ENCODE measurements at regions not wholly inside any gene's neighbourhood (a gene's known extent, or its start where the extent isn't known, plus 50 kb on each side); places are given as distances from the start of the nearest gene placed in this dataset.
"Not testable (repeated sequence)": the region's sequence is repeated elsewhere in the genome, so short reads cannot be mapped to it uniquely, and the experiment has no call there.

DNA sequence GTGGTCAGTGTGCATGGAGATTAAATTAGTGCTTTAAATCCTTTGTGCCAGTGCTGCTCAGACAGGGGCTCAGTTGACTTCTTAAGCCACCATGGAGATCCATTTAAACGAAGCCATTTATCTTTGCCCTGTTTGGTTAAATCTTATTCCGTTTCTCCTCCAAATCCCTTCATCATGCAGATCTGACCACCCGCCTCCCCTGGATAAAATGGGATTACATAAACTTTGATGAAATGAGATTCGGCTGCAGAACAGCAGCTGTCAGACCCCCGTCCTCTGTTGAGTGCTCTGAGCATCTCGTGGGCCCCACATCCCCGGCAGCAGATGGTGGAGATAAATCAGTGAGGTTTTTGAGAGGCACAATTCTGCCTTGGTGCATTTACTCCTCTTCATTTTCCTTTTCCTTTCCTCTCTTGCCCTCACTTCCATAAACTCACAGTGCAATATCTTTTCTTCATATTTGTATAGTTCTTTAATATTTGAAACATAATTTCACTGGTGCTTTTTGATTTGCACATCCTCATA, 84.4 kb upstream of the TWIST2 start:
- ATAC-seq = no peak

DNA sequence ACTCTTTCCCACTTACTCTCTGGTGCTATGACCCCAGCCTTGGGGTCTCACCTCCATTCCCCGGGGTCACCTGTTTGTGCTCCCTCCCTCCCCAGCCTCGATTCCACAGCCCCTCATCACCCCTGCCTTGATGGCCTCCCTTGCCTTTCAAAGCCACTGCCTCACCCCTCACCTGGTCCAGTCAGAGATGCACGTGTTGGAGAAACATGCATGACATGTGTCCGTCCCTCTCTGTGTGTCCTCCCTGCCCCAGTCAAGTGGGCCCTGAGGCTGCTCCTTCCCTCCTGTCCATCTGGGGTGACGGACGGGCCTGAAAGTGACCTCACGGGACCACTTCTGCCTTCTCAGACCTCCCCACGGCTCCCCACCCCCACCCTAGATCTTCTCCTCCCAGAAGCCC, 82.3 kb upstream of the TWIST2 start:
- ATAC-seq = no peak

DNA sequence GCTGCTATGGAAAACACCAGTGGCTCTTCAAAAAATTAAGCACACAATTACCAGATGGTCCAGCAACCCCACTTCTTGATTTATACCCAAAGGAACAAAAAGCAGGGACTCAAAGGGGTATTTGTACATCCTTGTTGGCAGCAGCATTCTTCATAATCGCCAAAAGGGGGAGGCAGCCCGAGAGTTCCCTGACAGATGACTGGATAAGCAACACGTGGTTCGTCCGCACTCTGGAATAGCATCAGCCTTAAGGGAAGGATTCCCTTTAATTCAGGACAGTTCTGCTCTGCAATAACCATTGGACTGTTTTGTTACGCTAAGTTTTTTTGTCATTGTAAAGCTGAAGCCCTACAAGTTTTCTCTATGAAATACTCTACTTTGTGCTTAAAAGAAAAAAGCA, 76.7 kb upstream of the TWIST2 start:
- no peak for ATAC-seq

DNA sequence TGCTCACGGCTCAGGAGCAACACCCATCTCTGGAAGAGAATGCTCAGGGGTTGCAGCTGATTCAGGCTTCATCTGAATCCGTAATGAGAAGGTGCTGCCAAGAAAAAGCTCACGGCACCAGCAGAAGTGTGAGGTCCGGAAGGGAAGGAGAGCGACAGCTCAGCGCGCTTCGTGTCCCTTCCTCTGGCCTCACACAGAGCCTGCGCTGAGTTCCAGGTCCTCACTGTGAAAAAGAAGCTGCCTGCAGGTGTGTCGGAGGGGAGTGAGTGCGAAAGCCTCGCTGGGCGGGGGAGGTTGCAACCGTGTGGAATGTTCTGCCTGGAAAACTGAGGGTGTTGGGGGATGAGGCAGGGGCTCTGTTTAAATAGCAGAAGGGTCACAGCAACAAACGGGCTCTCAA, 76.2 kb upstream of the TWIST2 start:
- no peak for ATAC-seq

DNA sequence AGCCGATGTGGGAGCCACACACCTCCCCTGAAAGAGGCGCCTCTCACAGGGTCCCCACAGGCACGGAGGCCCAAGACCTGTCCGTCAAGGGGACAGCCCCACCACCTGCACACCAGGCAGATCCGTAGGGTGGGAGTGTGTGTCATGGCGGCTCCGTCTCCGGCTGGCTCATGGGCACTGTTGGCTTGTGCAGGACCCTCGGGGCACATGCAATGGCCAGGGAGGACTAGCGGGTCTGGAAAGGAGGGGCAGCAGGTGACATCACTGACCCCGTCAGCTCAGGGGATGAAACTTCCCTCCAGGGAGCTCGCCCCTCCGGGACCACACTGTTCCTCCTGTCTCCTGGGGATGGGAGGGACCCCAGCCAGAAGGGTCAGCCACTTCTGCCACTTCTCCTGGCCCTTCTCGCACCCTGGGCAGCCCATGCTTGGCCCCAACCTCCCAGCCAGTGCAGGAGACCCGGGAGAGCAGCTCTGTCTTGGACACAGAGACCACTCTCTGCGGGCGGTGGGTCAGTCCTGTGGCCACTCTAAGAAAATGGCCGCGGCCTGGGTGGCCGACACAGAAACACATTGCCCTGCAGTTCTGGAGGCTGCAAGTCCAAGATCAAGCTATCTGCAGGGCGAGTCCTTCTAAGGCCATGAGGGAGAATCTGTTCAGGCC, 75.1 kb upstream of the TWIST2 start:
- no peak for ATAC-seq

DNA sequence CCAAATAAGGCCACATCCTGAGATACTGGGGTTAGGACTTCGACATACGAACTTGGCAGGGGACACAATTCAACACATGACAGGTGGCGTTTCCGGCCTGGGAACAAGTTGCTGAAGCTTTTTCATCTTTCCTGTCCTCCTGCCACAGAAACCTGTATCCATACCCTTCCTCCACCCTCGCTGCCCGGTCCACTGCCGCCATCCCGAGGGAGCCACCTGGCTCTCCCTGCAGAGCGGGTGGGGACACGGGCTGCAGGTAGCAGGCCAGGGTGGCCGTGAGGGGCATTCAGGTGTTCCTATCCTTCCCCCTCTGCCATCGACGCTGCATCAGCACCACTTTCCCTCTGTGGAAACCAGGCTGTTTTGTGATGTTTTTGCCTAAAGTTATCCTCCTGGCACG, 74.4 kb upstream of the TWIST2 start:
- ATAC-seq = no peak

DNA sequence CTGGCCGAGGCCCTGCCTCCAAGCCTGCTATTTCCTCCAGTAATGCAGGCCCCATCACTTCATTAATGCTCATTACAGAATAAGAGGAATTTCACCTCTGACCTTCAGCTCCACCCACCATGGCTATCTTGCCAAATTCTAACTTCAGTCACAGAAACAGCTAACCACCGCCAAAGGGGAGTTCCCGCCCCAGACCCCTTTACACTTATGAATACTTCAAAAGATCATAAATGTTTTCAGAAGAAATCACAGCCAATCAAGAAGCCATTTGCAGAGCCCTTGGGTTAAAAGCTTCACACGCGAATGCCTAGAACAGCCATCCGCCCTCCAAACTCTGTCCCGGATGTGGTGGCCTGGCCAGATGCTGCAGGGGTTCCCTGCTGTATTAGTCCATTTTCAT, 73.8 kb upstream of the TWIST2 start:
- no peak for ATAC-seq

DNA sequence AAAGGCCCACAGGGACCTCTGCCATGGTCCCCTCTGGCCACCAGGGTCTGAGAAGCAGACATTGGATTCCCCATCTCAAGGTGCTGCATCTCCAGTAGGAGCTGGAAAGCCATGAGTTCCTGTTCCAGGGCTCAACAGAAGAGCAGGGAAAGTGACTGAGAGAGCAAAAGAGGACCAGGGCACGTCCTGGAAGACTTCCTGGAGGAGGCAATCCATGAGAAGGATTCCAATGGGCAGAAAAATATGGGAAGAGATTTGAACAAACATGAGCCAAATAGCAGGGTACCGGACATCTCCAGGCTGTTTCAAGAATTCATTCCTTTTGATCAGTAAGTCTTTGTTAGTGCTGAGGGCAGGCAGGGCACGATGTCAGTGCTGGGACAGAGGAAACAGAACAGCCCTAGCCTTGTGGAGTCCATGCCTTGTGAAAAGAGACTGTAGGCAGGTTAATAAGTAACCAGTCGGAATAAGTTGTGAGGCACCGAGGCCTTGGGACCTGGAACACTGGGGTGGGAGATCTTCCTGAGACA, 72.8 kb upstream of the TWIST2 start:
- ATAC-seq = no peak

DNA sequence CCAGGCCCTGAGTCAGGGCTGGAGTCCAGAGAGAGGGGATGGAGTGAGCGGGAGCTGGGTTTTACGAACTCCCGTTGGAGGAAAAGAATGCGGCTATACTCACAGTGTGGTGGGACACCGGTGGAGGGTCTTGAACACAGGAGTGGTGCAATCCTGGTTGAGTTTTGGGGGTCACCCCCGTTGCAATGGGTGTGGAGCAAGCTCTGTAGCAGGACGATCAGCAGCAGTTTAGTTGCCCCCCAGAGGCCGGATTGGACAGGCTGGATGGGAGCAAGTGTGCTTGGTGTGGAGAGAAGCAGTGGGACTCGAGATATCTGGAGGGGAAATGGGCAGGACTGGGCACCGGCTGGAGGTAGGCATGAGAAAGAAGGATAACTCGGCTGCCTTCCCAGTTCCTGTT, 72.3 kb upstream of the TWIST2 start:
- no peak for ATAC-seq

DNA sequence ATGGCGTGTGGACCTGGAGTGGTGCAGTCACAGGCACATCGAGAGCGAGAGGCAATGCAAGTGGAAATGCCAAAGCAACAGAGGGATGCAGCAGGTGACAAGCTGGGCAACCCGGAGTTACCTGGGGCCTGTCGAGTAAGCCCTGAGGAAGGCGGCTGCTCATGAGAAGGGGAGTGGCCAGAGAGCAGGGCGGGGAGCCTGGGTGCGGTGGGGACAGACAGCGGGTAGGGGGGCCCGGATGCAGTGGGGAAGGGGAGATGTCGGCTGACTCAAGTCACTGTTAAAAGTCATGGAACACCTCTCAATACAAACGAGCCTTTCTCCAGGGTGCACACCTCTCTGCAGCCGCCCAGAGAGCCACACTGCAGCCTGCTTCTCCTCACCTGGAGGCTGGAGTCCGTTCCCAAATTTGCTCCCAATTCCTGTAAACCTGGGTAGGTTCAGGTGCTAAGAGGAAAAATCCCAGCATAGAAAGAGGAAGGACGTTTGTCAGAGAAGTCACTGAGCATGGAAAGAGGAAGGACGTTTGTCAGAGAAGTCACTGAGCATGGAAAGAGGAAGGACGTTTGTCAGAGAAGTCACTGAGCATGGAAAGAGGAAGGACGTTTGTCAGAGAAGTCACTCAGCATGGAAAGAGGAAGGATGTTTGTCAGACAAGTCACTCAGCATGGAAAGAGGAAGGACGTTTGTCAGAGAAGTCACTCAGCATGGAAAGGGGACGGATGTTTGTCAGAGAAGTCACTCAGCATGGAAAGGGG, 71.7 kb upstream of the TWIST2 start:
- no peak for ATAC-seq

DNA sequence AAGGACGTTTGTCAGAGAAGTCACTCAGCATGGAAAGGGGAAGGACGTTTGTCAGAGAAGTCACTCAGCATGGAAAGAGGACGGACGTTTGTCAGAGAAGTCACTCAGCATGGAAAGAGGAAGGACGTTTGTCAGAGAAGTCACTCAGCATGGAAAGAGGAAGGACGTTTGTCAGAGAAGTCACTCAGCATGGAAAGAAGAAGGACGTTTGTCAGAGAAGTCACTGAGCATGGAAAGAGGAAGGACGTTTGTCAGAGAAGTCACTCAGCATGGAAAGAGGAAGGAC, 71.2 kb upstream of the TWIST2 start:
- not testable (repeated sequence) for ATAC-seq

DNA sequence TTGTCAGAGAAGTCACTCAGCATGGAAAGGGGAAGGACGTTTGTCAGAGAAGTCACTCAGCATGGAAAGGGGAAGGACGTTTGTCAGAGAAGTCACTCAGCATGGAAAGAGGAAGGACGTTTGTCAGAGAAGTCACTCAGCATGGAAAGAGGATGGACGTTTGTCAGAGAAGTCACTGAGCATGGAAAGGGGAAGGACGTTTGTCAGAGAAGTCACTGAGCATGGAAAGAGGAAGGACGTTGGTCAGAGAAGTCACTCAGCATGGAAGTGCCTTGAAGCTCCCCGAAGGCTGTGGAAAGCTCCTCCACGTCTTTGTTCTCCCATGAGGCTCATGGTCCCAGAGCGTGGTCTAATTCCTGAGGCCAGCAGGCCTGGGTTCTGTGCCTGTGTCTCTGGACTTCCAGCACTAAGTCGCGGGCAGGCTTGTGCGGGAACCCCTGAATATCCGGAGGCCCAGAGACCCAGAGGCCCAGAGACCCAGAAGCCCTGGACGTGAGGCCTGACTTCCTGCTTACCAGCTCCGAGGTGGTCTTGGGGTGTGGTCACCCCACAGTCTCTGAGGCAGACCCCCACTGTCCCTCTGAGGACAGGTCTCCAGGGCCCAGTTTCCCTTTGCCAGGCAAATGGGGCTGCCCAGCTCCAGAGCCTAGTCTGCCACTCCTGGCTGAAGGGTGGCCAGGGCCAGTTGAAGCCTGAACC, 70.4 kb upstream of the TWIST2 start:
- no peak for ATAC-seq

DNA sequence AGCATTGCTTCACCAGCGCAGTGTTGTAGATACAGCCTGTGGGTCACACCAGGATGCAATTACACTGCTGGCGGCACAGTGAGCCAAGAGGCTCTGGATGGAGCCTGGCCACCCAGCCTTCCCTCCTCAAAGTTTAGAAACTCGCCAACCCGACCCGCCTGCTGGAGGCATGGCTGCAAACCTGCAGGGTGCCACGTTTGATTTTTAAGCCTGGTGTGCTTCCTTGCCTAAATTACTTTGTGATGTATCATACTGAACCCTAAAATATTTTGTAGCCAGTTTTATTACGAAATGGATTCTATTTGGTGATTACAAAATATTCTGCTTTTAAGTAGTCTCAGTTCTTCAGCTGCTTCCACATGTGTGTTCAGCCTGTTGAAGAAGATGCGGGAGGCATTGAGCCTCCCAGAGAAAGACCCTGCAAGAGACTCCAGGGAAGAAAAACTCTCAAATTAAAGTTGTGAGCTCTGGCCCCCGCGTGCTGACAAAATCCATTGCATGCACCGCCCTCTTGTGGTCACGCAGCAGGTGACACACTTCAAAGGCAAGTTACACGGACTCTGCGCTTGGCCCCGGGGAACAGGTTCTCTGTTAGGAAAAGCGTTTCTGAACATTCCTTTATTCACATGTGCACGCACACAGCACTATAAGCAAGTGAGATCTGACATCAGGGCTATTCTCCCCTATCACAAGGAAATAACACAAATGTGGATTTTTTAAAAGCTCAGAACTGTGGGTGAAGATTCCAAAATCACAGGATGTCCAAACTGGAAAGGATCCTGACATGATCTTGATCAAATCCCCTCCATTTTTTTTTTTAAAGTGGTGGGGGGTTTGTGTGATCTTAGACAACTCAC, 63.0 kb upstream of the TWIST2 start:
- ATAC-seq = peak; percentile 59

DNA sequence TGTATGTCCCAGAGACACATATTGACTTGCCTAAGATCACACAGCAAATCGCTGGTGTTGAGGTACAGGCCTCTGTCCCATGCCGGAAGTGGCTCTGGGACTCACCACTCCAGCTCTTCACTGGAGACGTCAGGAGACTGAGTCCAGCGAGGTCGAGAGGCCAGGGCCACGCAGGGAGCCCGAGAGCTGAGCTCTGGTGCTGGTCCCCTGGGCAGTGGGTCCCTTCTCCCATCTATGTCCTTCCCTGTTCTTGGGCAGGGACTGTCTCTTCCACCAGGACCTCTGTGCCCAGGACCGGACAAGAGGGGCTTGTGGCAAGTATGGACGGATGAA, 62.4 kb upstream of the TWIST2 start:
- ATAC-seq = no peak

DNA sequence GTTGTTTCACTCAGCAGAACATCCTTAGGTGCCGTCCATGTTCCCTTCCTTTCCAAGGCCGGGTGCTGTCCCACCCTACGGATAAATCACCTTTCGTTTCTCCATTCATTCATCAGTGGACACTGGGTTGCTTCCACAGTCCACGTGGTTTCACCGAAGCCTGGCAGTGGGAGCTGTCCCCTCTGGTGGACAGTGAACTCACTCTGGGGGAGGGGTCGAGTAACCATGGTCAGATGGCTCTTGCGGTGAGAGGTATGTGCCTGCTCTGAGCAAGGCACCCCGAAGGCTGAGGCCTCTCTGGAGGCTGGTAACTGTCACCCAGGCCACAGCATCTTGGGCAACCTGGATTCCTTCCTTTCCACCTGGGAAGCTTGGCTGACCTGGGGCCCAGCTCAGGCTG, 61.5 kb upstream of the TWIST2 start:
- ATAC-seq = no peak

DNA sequence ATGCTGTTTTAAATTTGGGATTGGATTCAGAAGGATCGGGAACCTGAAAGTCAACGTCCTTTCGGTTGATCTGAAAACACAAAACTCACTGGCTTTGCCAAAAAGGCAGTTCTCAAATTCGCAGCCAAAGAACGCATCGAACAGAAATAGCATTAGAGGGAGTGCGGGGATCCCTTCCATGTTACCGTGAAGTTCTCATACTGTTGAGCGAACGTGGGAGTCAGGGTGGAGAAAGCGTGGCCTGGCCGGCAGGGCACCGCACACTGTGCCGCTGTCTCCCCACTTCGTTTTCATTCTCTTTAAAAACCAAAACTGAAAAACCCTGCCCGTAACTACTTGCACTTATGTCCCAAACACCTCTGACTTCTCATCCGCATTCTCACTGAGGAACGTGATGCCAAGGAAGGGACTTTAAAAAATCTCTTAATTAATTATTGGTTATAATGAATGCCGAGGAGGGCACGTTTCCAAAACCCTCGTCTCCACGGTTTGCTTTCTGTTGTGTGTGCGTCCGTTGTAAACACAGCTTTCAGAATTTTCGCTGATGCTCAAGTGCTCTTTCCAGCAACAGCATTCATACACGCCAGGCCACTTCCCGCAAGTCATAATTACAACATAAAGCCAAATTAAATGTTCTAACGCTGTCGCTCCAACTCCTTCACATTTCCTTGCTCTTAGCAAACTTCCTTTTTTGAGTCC, 60.9 kb upstream of the TWIST2 start:
- no peak for ATAC-seq

DNA sequence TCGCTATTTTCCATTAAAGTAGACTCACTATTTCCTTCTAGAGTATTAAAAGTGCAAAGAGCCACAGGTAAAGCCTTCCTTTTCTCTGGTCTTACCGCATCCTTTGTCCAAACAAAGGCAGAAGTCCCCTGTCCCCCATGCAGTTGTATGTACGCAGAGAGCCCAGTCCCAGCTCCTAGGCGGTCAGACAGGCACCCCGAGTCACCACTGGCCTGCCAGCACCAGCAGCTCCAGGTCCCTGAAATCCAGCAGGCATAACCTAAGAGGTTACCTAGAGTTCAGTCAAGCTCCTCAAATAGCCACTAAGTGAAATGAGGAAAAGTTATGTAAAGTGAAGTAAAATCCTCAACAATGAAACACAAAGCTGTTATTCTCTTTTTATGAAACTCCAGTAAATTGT, 60.4 kb upstream of the TWIST2 start:
- ATAC-seq = no peak

DNA sequence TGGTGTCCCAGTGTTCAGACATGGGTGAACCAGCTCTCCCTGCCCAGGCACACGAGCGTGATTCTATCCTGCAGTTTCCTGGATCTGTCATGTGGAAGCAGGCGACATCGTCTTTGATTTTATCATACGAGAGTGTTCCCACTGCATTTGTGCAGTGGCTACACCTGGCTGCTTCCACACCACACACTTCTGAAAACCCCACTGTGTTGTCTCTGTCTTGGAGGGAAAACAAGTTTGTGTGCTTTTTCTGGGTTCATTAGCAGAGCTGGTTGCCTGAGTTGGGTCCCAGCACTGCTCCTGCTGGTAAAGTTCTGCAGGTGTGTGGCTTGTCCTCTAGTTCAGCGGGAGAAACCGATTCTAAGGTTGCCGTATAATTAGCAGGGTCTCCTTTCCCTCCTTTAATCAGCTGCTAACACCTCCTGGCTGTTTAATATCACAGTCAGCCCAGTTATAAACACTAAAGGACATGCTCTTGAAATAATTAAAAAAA, 58.5 kb upstream of the TWIST2 start:
- no peak for ATAC-seq

DNA sequence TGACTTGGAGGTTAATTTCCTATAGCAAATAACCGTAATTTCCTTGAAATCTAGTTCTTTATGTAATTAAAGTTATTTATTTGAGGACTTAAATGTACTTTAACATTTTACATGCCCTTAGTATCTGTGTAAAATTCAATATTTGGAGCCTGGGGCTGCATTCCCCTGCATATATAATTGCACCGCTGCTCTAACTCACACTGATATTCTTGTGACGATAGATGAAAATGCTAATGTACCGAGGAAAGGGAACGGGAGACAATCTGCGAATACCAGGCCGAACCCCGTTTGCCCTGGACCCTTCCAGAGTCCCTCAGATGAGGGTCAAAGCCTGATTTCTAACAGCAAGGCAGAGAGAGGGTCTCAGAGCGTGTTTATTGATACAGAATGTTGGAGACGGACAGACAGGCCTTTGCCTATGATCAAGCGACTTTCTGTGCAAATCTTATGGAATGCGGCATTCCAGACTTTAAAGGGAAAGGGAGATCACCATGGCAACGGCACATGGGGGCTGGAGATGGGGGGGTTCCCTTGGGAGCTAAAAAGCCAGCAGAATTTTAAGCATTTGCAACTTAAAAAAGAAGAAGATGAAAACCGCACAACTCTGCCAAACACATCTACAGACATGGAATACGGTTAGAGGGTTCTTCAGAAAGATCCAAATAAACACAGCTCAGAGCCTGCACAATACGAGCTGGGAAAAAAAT, 57.6 kb upstream of the TWIST2 start:
- ATAC-seq = no peak

DNA sequence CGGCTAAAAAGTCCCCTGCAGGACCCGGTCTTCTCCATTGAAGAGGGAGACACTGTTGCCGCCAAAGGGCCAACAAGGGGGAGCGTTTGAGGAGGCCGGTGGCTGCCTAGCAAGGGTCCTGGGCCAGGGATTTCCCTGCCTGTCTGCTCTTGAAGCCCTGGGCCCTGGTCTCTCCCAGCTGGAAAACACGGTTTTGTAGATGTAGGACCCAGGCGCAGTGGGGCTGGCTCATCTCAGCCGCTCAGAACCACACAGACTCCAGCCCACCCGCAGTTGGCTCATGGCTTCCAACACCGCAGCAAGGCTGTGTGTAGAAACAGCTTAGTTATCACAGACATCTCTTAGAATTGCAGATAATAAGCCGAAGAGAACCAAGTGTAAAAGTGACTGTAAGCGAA, 57.1 kb upstream of the TWIST2 start:
- ATAC-seq = no peak

DNA sequence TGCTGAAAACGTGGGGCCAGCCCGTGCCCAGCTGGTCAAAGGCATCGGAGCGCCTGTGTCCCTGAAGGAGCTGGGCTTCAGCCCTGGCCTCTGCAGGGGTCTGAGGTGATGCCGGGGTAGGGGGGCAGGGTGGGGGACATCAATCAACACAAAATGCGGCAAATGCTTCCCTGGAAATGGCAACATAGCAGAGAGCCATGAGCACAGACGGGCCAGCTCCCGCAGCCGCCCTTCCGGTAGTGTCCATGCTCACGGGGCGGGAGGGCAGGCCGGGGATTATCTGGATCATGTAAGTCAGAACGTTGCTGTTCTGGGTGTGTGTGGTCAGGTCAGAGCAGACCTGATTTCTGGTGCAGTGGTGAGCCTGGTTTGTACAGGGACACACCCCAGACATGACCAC, 56.5 kb upstream of the TWIST2 start:
- no peak for ATAC-seq
